Fibroblast of villous mesenchyme (primary cell): ENCODE measurements at regions not wholly inside any gene's neighbourhood (a gene's known extent, or its start where the extent isn't known, plus 50 kb on each side); places are given as distances from the start of the nearest gene placed in this dataset.

ENCODE experiments used
- DNase-seq: peaks from one replicate; pipeline ENCODE4 v3.0.0-alpha.2; 2010; ENCODE audit warnings: low read depth
- H3K4me3 ChIP-seq: 2 replicates; pipeline ENCODE4 v1.5.1; 2011; ENCODE audit warnings: low read depth, mild to moderate bottlenecking, low read length
- CTCF ChIP-seq: IDR thresholded peaks from 2 replicates; pipeline ENCODE4 v1.5.1; 2012; ENCODE audit warnings: low read depth, mild to moderate bottlenecking, low read length; ENCODE audit not compliant: insufficient read depth

GRCh38 chr2:156955701-156956100 lies 301.8 kb upstream of the GALNT5 start:
- TF ChIP-seq CTCF = no peak
- DNase-seq = no peak
- no peak overlapping the region for H3K4me3 ChIP-seq

- no peak overlapping the region for H3K4me3 ChIP-seq
- no peak for TF ChIP-seq CTCF
- DNase-seq = no peak
Observed at GRCh38 chr2:156956161-156956560, 301.3 kb upstream of the GALNT5 start.

GRCh38 chr2:156958374-156958773 lies 299.1 kb upstream of the GALNT5 start:
- DNase-seq = no peak
- TF ChIP-seq CTCF = no peak
- no peak overlapping the region for H3K4me3 ChIP-seq

GRCh38 chr2:156959481-156959880 lies 298.0 kb upstream of the GALNT5 start:
- TF ChIP-seq CTCF = no peak
- H3K4me3 ChIP-seq = no peak overlapping the region
- DNase-seq = no peak

- DNase-seq = no peak
- no peak for TF ChIP-seq CTCF
- H3K4me3 ChIP-seq = no peak overlapping the region
Observed at GRCh38 chr2:156982615-156983014, 274.9 kb upstream of the GALNT5 start.

- H3K4me3 ChIP-seq = no peak overlapping the region
- DNase-seq = no peak
- no peak for TF ChIP-seq CTCF
Observed at GRCh38 chr2:156986339-156986988, 271.0 kb upstream of the GALNT5 start.

GRCh38 chr2:156999661-157000060 lies 257.8 kb upstream of the GALNT5 start:
- no peak for DNase-seq
- no peak overlapping the region for H3K4me3 ChIP-seq
- TF ChIP-seq CTCF = no peak
